Thoracic aorta (tissue), 2 donors: ENCODE measurements at regions not wholly inside any gene's neighbourhood (a gene's known extent, or its start where the extent isn't known, plus 50 kb on each side); places are given as distances from the start of the nearest gene placed in this dataset.

Experiments
- ATAC-seq: fragments of 150-250 bp; one replicate; pipeline ENCODE4 v1.8.0; 2017; ENCODE audit warnings: low read depth; ENCODE audit not compliant: insufficient number of reproducible peaks, low FRiP score
- DNase-seq: peaks from one replicate; pipeline ENCODE4 v3.0.0-alpha.2; 2020; ENCODE audit warnings: low spot score
- H3K27ac ChIP-seq, 2 donors: fragments of 200-600 bp; sonication (generic); 1 replicate in 1 of 2; 2 replicates in 1 of 2; pipeline ENCODE4 v1.5.1; 2016; ENCODE audit warnings: mild to moderate bottlenecking in 2 of 2, moderate library complexity in 2 of 2
- H3K27me3 ChIP-seq: fragments of 200-600 bp; sonication (generic); replicated peaks from 2 replicates; pipeline ENCODE4 v1.6.0; 2016; ENCODE audit warnings: mild to moderate bottlenecking; ENCODE audit not compliant: insufficient read depth
- H3K36me3 ChIP-seq: fragments of 200-600 bp; sonication (generic); one replicate; pipeline ENCODE4 v1.5.1; 2016
- H3K4me1 ChIP-seq, 2 donors: fragments of 200-600 bp; sonication (generic); 1 replicate in 1 of 2; 2 replicates in 1 of 2; pipeline versions ENCODE4 v1.5.1 to v1.6.0; 2016; ENCODE audit warnings: low read depth in 2 of 2, mild to moderate bottlenecking in 1 of 2; ENCODE audit not compliant: control insufficient read depth in 1 of 2
- H3K4me3 ChIP-seq: fragments of 200-600 bp; sonication (generic); 2 replicates; pipeline ENCODE4 v1.5.1; 2016; ENCODE audit warnings: mild to moderate bottlenecking
- H3K9me3 ChIP-seq: fragments of 200-600 bp; sonication (generic); 2 replicates; pipeline ENCODE4 v1.5.1; 2016
- CTCF ChIP-seq: fragments of 200-600 bp; sonication (generic); IDR thresholded peaks from one replicate; pipeline ENCODE4 v1.5.1; 2019; ENCODE audit warnings: antibody characterized with exemption

GRCh38 chr3:25266677-25267076, 161.4 kb upstream of the RARB start:
- DNase-seq = no peak

GRCh38 chr3:25272090-25272489, 156.0 kb upstream of the RARB start:
- TF ChIP-seq CTCF = no peak
- H3K27ac ChIP-seq = no peak overlapping the region
- H3K27me3 ChIP-seq = no peaks in the 10 kb centered on the region
- no peak overlapping the region for H3K4me3 ChIP-seq
- H3K4me1 ChIP-seq = peaks cover 0 to 10% of the 10 kb centered on the region in 2 donors
- DNase-seq (no peak), ATAC-seq (no peak)
- no peaks in the 10 kb centered on the region for H3K9me3 ChIP-seq
- no peaks in the 10 kb centered on the region for H3K36me3 ChIP-seq

More at GRCh38 chr3:25266677-25267076, 161.4 kb upstream of the RARB start:
- H3K4me3 ChIP-seq = no peak overlapping the region
- H3K9me3 ChIP-seq = no peaks in the 10 kb centered on the region
- TF ChIP-seq CTCF = no peak
- no peaks in the 10 kb centered on the region for H3K27me3 ChIP-seq
- no peak for ATAC-seq
- no peak overlapping the region for H3K27ac ChIP-seq
- H3K4me1 ChIP-seq = peaks cover 0 to 17% of the 10 kb centered on the region in 2 donors
- no peaks in the 10 kb centered on the region for H3K36me3 ChIP-seq

GRCh38 chr3:25273582-25274171, 154.4 kb upstream of the RARB start:
- Histone ChIP-seq H3K36me3 (no peaks in the 10 kb centered on the region), H3K4me3 (no peak overlapping the region), H3K27ac (no peak overlapping the region), H3K9me3 (no peaks in the 10 kb centered on the region), H3K4me1 (no peaks in the 10 kb centered on the region), H3K27me3 (no peaks in the 10 kb centered on the region)
- no peak for TF ChIP-seq CTCF
- ATAC-seq (no peak), DNase-seq (no peak)

GRCh38 chr3:25277503-25277902, 150.6 kb upstream of the RARB start:
- H3K9me3 ChIP-seq = no peaks in the 10 kb centered on the region
- H3K36me3 ChIP-seq = no peaks in the 10 kb centered on the region
- DNase-seq = no peak
- ATAC-seq = no peak
- no peak for TF ChIP-seq CTCF
- H3K4me3 ChIP-seq = no peak overlapping the region
- H3K4me1 ChIP-seq = no peaks in the 10 kb centered on the region
- H3K27me3 ChIP-seq = no peaks in the 10 kb centered on the region
- H3K27ac ChIP-seq = no peak overlapping the region

GRCh38 chr3:25281041-25281731, 146.9 kb upstream of the RARB start:
- no peaks in the 10 kb centered on the region for H3K27me3 ChIP-seq
- H3K4me3 ChIP-seq = no peak overlapping the region
- no peaks in the 10 kb centered on the region for H3K36me3 ChIP-seq
- H3K9me3 ChIP-seq = no peaks in the 10 kb centered on the region
- DNase-seq (no peak), ATAC-seq (no peak)
- no peak overlapping the region for H3K27ac ChIP-seq
- TF ChIP-seq CTCF = no peak
- H3K4me1 ChIP-seq = peaks cover 0 to 6% of the 10 kb centered on the region in 2 donors
